Liver (tissue), 8 donors: ENCODE measurements at regions not wholly inside any gene's neighbourhood (a gene's known extent, or its start where the extent isn't known, plus 50 kb on each side); places are given as distances from the start of the nearest gene placed in this dataset.

Experiments
- DNase-seq: peaks from one replicate; pipeline ENCODE4 v3.0.0-alpha.2; 2017; ENCODE audit warnings: low spot score
- H3K27ac ChIP-seq, 2 donors: one replicate each; pipeline ENCODE4 v1.7.0; 2013; ENCODE audit warnings: inconsistent platforms in 2 of 2, low read length in 2 of 2, control low read depth in 1 of 2, low read depth in 1 of 2, mild to moderate bottlenecking in 1 of 2
- H3K27me3 ChIP-seq, 4 donors: one replicate each; pipeline versions ENCODE4 v1.6.1 to v1.7.0; 2013; ENCODE audit warnings: low read length in 3 of 4, inconsistent platforms in 1 of 4, mild to moderate bottlenecking in 1 of 4, moderate library complexity in 1 of 4; ENCODE audit not compliant: control insufficient read depth in 4 of 4, insufficient read depth in 4 of 4
- H3K36me3 ChIP-seq, 4 donors: one replicate each; pipeline versions ENCODE4 v1.6.1 to v1.7.0; 2013; ENCODE audit warnings: low read length in 3 of 4, mild to moderate bottlenecking in 3 of 4, low read depth in 1 of 4, moderate library complexity in 1 of 4; ENCODE audit not compliant: control insufficient read depth in 4 of 4, insufficient read depth in 3 of 4
- H3K4me1 ChIP-seq, 4 donors: one replicate each; pipeline versions ENCODE4 v1.6.1 to v1.7.0; 2013; ENCODE audit warnings: low read length in 3 of 4, mild to moderate bottlenecking in 3 of 4, moderate library complexity in 1 of 4; ENCODE audit not compliant: control insufficient read depth in 4 of 4, insufficient read depth in 4 of 4
- H3K4me3 ChIP-seq, 3 donors: one replicate each; pipeline versions ENCODE4 v1.6.1 to v1.7.0; 2013; ENCODE audit warnings: low read length in 3 of 3, control low read depth in 1 of 3, low read depth in 1 of 3, mild to moderate bottlenecking in 1 of 3
- H3K9ac ChIP-seq, 2 donors: one replicate each; pipeline ENCODE4 v1.7.0; 2013; ENCODE audit warnings: low read length in 2 of 2, mild to moderate bottlenecking in 2 of 2, moderate library complexity in 2 of 2, control low read depth in 1 of 2, low read depth in 1 of 2
- H3K9me3 ChIP-seq, 4 donors: one replicate each; pipeline versions ENCODE4 v1.6.1 to v1.7.0; 2013; ENCODE audit warnings: low read length in 3 of 4; ENCODE audit not compliant: control insufficient read depth in 4 of 4
- ATF3 ChIP-seq: IDR thresholded peaks from 2 replicates; pipeline ENCODE4 v1.6.1; 2016; ENCODE audit warnings: antibody characterized with exemption
- CTCF ChIP-seq: fragments of 150-350 bp; IDR thresholded peaks from 2 replicates; pipeline ENCODE4 v1.5.1; 2017; ENCODE audit warnings: improper control_type of control experiment, low read depth, low read length; ENCODE audit not compliant: missing input control
- EGR1 ChIP-seq, 2 donors: IDR thresholded peaks; 2 replicates each; pipeline ENCODE4 v1.6.1; 2016 to 2018; ENCODE audit warnings: antibody characterized with exemption in 2 of 2, low read depth in 2 of 2
- FOXA2 ChIP-seq: IDR thresholded peaks from 2 replicates; pipeline ENCODE4 v1.6.1; 2016; ENCODE audit warnings: antibody characterized with exemption
- GABPA ChIP-seq, 2 donors: IDR thresholded peaks in 1 of 2; conservative IDR thresholded peaks in 1 of 2; 2 replicates each; pipeline ENCODE4 v1.6.1; 2016; ENCODE audit warnings: antibody characterized with exemption in 2 of 2, mild to moderate bottlenecking in 1 of 2, moderate library complexity in 1 of 2
- HNF4A ChIP-seq, 2 donors: conservative IDR thresholded peaks; 2 replicates each; pipeline ENCODE4 v1.6.1; 2016; ENCODE audit warnings: antibody characterized with exemption in 2 of 2, mild to moderate bottlenecking in 2 of 2
- HNF4G ChIP-seq: IDR thresholded peaks from 2 replicates; pipeline ENCODE4 v1.6.1; 2016; ENCODE audit warnings: antibody characterized with exemption
- JUND ChIP-seq, 2 donors: IDR thresholded peaks; 2 replicates each; pipeline ENCODE4 v1.6.1; 2016; ENCODE audit warnings: antibody characterized with exemption in 2 of 2
- MAX ChIP-seq: IDR thresholded peaks from 2 replicates; pipeline ENCODE4 v1.6.1; 2016; ENCODE audit warnings: antibody characterized with exemption
- NR2F2 ChIP-seq: IDR thresholded peaks from 2 replicates; pipeline ENCODE4 v1.6.1; 2016; ENCODE audit warnings: antibody characterized with exemption
- RAD21 ChIP-seq, 2 donors: IDR thresholded peaks; 2 replicates each; pipeline ENCODE4 v1.6.1; 2016; ENCODE audit warnings: antibody characterized with exemption in 2 of 2, mild to moderate bottlenecking in 2 of 2
- REST ChIP-seq: IDR thresholded peaks from 2 replicates; pipeline ENCODE4 v1.6.1; 2016; ENCODE audit warnings: antibody characterized with exemption, mild to moderate bottlenecking
- RXRA ChIP-seq, 2 donors: IDR thresholded peaks; 2 replicates each; pipeline ENCODE4 v1.6.1; 2017 to 2018; ENCODE audit warnings: antibody characterized with exemption in 2 of 2, mild to moderate bottlenecking in 1 of 2
- SP1 ChIP-seq: IDR thresholded peaks from 2 replicates; pipeline ENCODE4 v1.6.1; 2018; ENCODE audit warnings: antibody characterized with exemption, mild to moderate bottlenecking
- YY1 ChIP-seq: IDR thresholded peaks from 2 replicates; pipeline ENCODE4 v1.6.1; 2016; ENCODE audit warnings: antibody characterized with exemption, mild to moderate bottlenecking
- WGBS: extraction: QIAGEN DNeasy Blood & Tissue Kit; methylation state at CpG from one replicate; pipeline ENCODE4 v1.1.7; 2013; 5-methylcytosine and 5-hydroxymethylcytosine counted together
- donor health status: healthy.
- donor health status: healthy.
- donor health status: healthy.
- donor health status: healthy.
- donor health status: healthy.

DNA sequence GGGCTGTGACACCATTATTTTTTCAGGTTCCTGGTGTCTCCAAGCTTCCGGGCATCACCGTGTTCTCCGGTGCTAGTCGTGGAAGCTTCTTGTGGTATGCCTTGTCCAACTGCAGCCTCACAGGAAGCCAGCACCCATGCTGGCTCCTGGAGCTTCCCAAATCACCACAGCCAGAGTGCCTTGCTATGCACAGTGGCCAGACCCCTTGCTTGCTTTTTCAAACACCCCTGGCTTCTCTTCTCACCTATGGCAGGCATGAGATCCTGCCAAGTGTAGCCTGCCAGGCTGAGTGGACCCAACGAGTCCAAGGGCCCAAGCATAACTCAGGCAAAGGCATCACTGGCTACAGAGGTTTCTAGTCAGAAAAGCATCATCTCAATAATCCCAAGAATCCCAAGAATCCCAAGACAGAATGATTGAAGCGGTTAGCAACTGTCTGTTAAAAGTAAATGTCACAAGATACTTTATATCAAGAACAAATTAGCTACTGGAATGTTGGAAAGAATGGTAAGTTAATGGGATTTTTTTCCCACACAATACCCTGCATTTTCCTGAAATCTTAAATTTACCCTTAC is 1522.9 kb downstream of the PCDH18 start:
- H3K4me3 ChIP-seq: no peak overlapping the region
- TF ChIP-seq HNF4A (conservative IDR thresholded peaks at IDR 0.05) (no peak), NR2F2 (no peak), HNF4G (no peak), EGR1 (IDR thresholded peaks at IDR 0.05; ENCODE audit: low read depth in 2 of 2) (no peak), MAX (no peak), CTCF (no peak), YY1 (no peak), RAD21 (IDR thresholded peaks at IDR 0.05) (no peak), JUND (IDR thresholded peaks at IDR 0.05) (no peak), FOXA2 (no peak), RXRA (IDR thresholded peaks at IDR 0.05) (no peak), ATF3 (no peak), REST (no peak), SP1 (no peak), GABPA (IDR thresholded peaks at IDR 0.05 in 1 of 2, conservative IDR thresholded peaks at IDR 0.05 in 1 of 2) (no peak)
- no peaks in the 10 kb centered on the region for H3K4me1 ChIP-seq
- H3K27ac ChIP-seq: no peak overlapping the region
- WGBS: 82% methylated on average over 6 of the region's 6 CpGs
- no peaks in the 10 kb centered on the region for H3K36me3 ChIP-seq
- H3K9ac ChIP-seq: no peak overlapping the region
- H3K9me3 ChIP-seq: no peaks in the 10 kb centered on the region
- no peaks in the 10 kb centered on the region for H3K27me3 ChIP-seq
- DNase-seq: no peak

DNA sequence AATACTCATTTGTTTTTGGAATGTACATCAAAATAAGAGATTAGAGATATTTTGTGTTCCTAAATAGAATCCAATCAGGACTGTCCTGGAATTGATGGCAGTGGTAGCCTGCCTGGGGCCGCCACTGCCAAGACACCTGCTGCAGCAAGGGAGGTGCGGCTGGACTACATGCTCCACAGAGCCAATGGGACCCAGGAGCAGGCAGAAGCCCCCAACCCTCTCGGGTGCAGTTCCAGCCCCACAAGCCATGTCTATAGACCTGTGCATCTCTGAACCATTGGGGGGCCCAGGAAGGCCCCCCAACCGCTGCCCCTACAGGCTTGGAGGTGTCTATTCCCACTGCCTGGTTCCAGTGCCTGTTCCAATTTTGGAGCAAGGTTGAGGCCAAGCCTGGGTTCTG is 1524.3 kb downstream of the PCDH18 start:
- Histone ChIP-seq H3K36me3 (no peaks in the 10 kb centered on the region), H3K9me3 (no peaks in the 10 kb centered on the region), H3K27ac (no peak overlapping the region), H3K9ac (no peak overlapping the region), H3K4me1 (no peaks in the 10 kb centered on the region), H3K4me3 (no peak overlapping the region), H3K27me3 (no peaks in the 10 kb centered on the region)
- TF ChIP-seq RAD21 (IDR thresholded peaks at IDR 0.05): no peak
- TF ChIP-seq CTCF: no peak
- no peak for TF ChIP-seq FOXA2
- DNase-seq: no peak
- 69% methylated on average over 4 of the region's 4 CpGs for WGBS
